AG10803 (cell line): ENCODE measurements at regions not wholly inside any gene's neighbourhood (a gene's known extent, or its start where the extent isn't known, plus 50 kb on each side); places are given as distances from the start of the nearest gene placed in this dataset.

ENCODE experiments used
- DNase-seq: peaks from one replicate; pipeline ENCODE4 v3.0.0; 2010; ENCODE audit warnings: low read depth
- H3K4me3 ChIP-seq: 2 replicates; pipeline ENCODE4 v1.5.1; 2011; ENCODE audit warnings: mild to moderate bottlenecking, low read length, control low read depth
- TF ChIP-seq, protein P1 (sequence below): conservative IDR thresholded peaks from 2 replicates; pipeline ENCODE4 v1.5.1; 2011; ENCODE audit warnings: mild to moderate bottlenecking, low read length, control low read depth, inconsistent platforms

GRCh38 chr3:112751564-112752512 is 94.8 kb downstream of the CD200R1L start:
- TF ChIP-seq, protein P1, sequence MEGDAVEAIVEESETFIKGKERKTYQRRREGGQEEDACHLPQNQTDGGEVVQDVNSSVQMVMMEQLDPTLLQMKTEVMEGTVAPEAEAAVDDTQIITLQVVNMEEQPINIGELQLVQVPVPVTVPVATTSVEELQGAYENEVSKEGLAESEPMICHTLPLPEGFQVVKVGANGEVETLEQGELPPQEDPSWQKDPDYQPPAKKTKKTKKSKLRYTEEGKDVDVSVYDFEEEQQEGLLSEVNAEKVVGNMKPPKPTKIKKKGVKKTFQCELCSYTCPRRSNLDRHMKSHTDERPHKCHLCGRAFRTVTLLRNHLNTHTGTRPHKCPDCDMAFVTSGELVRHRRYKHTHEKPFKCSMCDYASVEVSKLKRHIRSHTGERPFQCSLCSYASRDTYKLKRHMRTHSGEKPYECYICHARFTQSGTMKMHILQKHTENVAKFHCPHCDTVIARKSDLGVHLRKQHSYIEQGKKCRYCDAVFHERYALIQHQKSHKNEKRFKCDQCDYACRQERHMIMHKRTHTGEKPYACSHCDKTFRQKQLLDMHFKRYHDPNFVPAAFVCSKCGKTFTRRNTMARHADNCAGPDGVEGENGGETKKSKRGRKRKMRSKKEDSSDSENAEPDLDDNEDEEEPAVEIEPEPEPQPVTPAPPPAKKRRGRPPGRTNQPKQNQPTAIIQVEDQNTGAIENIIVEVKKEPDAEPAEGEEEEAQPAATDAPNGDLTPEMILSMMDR, result no peak
- no peak overlapping the region for H3K4me3 ChIP-seq
- DNase-seq, result peak; percentile 69

DNA sequence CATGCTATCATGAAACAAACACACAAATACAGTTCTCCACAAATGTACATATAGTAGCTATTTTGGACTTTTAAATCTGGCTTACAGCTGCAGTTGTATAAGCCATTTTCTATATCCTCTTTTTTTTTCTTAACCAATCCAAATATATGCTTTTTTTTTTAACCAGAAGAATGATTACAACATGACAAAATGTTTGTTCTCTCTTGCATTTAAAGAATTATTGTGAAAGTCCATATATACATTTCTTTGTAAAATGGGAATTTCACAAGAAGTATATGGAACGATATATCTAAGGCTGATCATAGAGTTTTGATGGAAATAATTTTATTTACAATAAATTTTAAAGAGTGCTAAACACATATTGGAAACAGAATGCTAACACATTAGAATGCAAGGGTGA is 95.6 kb downstream of the CD200R1L start:
- H3K4me3 ChIP-seq, result no peak overlapping the region
- no peak for DNase-seq

GRCh38 chr3:112747624-112748023 is 99.0 kb downstream of the CD200R1L start:
- DNase-seq, result no peak
- H3K4me3 ChIP-seq, result no peak overlapping the region
- TF ChIP-seq, protein P1, result no peak

More for the DNA sequence above, 95.6 kb downstream of the CD200R1L start:
- TF ChIP-seq, protein P1, result no peak

DNA sequence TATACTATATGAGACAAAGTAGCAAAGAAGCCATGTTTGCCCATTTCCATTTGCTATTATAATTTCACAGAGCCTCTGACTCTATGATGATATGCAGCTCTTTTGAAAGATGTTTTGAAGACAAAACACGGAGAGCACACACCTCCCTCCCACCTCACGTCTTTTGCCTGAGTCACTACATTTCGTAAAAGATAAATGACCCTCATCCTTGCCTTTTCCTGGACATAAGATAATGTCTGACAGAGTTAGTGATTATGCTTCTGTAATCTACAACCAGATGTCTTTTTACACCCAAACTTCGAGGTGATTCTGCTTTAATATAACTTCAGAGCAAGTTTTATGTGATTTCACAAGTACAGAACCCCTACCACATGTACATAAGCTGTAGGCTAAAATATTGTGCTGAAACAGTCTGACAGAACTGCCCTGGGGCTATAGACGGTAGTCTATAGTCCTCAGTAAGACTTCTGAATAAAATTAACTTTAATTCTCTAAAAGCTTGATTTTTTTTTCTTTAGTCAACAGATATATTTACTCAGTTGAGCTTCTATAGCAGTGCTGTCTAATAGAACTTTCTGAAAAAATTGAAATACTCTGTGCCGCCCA is 99.9 kb downstream of the CD200R1L start:
- H3K4me3 ChIP-seq, result no peak overlapping the region
- TF ChIP-seq, protein P1, result no peak
- DNase-seq, result peak; percentile 44

GRCh38 chr3:112745567-112746248 is 101.0 kb downstream of the CD200R1L start:
- no peak for DNase-seq
- TF ChIP-seq, protein P1, result no peak
- H3K4me3 ChIP-seq, result no peak overlapping the region

- peak; percentile 54 for DNase-seq
- TF ChIP-seq, protein P1, result no peak
- H3K4me3 ChIP-seq, result no peak overlapping the region
Measured at GRCh38 chr3:112744825-112745566, 101.7 kb downstream of the CD200R1L start.
